ENCODE measurements at regions not wholly inside any gene's neighbourhood (a gene's known extent, or its start where the extent isn't known, plus 50 kb on each side); places are given as distances from the start of the nearest gene placed in this dataset.

DNA sequence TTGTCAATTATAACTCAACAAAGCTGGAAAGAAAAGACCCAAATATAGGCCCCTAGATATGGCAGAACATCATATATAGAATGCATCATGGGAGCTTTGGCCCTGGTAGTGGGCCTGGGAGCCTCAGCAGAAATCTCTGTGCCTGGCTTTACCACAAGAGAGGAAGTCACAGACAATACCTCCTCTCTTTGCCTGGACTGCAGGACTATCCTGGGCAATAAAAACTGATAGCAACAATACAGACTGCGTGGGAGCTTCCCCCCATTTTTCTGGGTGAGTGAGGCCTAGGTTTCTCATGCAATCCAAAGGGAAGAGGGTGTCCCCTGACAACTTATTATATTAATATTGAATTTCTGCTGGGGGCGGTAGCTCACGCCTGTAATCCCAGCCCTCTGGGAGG is 64.0 kb upstream of the NFKB1 start:
- Mint-ChIP-seq H3K36me3 (peaks cover 12% of the 10 kb centered on the region), H3K4me3 (no peak overlapping the region), H3K27me3 (ENCODE audit: low read depth) (no peaks in the 10 kb centered on the region), H3K27ac (no peak overlapping the region), H3K9me3 (peaks cover 20% of the 10 kb centered on the region), H3K4me1 (peaks cover 19% of the 10 kb centered on the region)
- TF ChIP-seq, protein P1, sequence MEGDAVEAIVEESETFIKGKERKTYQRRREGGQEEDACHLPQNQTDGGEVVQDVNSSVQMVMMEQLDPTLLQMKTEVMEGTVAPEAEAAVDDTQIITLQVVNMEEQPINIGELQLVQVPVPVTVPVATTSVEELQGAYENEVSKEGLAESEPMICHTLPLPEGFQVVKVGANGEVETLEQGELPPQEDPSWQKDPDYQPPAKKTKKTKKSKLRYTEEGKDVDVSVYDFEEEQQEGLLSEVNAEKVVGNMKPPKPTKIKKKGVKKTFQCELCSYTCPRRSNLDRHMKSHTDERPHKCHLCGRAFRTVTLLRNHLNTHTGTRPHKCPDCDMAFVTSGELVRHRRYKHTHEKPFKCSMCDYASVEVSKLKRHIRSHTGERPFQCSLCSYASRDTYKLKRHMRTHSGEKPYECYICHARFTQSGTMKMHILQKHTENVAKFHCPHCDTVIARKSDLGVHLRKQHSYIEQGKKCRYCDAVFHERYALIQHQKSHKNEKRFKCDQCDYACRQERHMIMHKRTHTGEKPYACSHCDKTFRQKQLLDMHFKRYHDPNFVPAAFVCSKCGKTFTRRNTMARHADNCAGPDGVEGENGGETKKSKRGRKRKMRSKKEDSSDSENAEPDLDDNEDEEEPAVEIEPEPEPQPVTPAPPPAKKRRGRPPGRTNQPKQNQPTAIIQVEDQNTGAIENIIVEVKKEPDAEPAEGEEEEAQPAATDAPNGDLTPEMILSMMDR (IDR thresholded peaks at IDR 0.05; ENCODE audit: unreplicated experiment), result no peak
- DNase-seq (ENCODE audit: low spot score in 2 of 2, unreplicated experiment in 2 of 2), result no peak

DNA sequence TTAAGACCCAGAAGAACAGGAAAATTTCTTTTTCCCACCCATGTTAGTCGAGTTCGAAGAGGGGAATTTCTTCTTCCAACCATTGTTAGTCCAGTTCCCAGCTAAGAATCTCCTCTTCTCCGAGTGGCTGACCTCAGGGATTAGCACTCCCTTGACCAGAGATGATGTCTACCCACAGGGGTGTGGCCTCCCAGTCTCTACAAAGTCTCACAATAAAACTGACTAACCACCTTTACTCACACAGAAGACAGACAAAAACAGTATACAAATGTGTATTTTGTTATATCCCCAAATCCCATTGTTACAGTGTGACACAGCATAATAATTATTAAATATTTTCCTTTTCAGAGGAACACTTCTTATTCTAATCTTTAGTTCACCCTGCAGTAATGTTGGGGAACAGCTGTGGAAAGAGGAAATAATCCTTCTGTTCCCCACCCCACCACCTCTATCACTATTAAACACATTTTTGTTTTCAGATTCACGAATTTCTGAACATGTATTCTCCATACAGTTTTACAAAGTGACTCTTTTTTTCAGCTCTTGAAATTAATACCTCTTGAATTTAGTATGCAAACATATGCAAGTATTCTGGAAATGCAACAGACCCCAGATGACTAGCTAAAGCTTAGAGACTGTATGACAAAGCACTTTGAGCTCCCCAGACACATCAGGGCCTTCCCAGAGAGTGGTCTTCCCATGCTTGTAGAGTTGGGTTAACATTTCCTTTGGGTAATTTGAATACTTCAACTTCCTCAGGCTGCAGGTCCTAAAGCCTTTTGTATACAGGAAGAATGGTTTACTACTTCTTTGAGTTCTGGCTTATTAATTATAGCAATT is 62.5 kb upstream of the NFKB1 start:
- H3K4me1 Mint-ChIP-seq, result peaks cover 19% of the 10 kb centered on the region
- no peak for DNase-seq (ENCODE audit: low spot score in 2 of 2, unreplicated experiment in 2 of 2)
- no peaks in the 10 kb centered on the region for H3K27me3 Mint-ChIP-seq (ENCODE audit: low read depth)
- peaks cover 12% of the 10 kb centered on the region for H3K36me3 Mint-ChIP-seq
- no peak overlapping the region for H3K4me3 Mint-ChIP-seq
- peak overlapping the region; percentile 95 for H3K27ac Mint-ChIP-seq
- TF ChIP-seq, protein P1 (IDR thresholded peaks at IDR 0.05; ENCODE audit: unreplicated experiment), result no peak
- peaks cover 20% of the 10 kb centered on the region for H3K9me3 Mint-ChIP-seq

DNA sequence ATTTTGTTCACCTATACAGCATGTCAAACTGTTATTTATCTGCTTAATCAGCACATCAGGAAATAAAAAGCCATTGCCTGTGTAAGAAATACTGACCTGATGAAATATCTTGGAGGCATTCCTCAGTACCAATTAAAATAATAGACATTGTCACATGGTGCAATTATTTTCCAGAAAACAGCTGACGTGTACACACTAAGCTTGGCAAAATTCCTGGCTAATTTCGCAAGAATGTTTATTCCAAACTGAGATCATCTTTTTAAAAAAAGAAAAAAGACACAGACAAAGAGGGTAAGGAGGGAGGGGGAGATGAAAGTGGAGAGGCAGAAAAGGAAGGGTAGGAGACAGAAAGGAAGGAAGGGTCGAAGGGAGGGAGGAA is 61.9 kb upstream of the NFKB1 start:
- H3K27me3 Mint-ChIP-seq (ENCODE audit: low read depth), result no peaks in the 10 kb centered on the region
- H3K27ac Mint-ChIP-seq, result peak overlapping the region; percentile 95
- TF ChIP-seq, protein P1 (IDR thresholded peaks at IDR 0.05; ENCODE audit: unreplicated experiment), result no peak
- peaks cover 16% of the 10 kb centered on the region for H3K9me3 Mint-ChIP-seq
- peaks cover 23% of the 10 kb centered on the region for H3K4me1 Mint-ChIP-seq
- H3K4me3 Mint-ChIP-seq, result peak overlapping the region; percentile 14
- peaks cover 7% of the 10 kb centered on the region for H3K36me3 Mint-ChIP-seq
- DNase-seq (ENCODE audit: low spot score in 2 of 2, unreplicated experiment in 2 of 2), result no peak

DNA sequence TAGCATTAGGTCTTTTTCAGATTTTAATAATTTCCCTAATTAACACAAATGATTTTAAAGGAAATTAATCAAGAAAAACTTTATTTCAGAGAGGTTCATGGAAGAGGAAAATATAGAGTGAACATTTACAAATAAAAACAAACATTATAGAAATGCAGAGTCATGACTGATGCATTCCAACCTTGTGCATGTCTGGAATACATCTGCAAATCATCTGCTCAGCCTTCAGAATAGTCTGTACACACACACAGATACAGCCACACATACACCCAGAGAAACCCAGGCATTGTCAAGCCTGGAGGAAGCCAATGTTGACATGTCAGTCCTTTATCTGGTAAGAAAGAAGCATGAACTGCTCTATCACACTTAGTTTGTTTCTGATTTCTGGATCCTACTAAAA is 61.3 kb upstream of the NFKB1 start:
- H3K4me1 Mint-ChIP-seq, result peaks cover 23% of the 10 kb centered on the region
- H3K36me3 Mint-ChIP-seq, result peaks cover 2% of the 10 kb centered on the region
- H3K4me3 Mint-ChIP-seq, result no peak overlapping the region
- H3K9me3 Mint-ChIP-seq, result peaks cover 10% of the 10 kb centered on the region
- DNase-seq (ENCODE audit: low spot score in 2 of 2, unreplicated experiment in 2 of 2), result no peak
- H3K27me3 Mint-ChIP-seq (ENCODE audit: low read depth), result no peaks in the 10 kb centered on the region
- TF ChIP-seq, protein P1 (IDR thresholded peaks at IDR 0.05; ENCODE audit: unreplicated experiment), result no peak
- H3K27ac Mint-ChIP-seq, result peak overlapping the region; percentile 95

DNA sequence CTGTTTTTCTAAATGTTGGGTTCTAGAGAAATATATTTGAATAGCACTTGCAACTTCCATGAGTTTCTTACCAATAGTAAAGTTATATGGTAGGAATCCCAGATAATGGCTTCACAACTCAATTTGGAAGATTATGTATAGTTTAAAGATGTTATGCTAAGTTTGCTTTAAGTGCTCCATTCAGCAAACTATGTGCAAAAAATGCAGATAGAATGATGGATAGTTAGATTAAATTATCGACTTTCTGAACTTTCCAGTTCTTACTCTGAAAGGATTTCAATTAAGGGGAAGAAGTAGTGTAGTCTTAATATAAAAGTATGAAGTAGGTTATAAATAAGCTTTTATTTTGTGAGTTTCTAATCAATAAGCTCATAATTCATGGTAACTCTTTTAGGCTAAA is 60.7 kb upstream of the NFKB1 start:
- H3K27me3 Mint-ChIP-seq (ENCODE audit: low read depth), result no peaks in the 10 kb centered on the region
- no peak for DNase-seq (ENCODE audit: low spot score in 2 of 2, unreplicated experiment in 2 of 2)
- H3K4me3 Mint-ChIP-seq, result no peak overlapping the region
- TF ChIP-seq, protein P1 (IDR thresholded peaks at IDR 0.05; ENCODE audit: unreplicated experiment), result no peak
- H3K4me1 Mint-ChIP-seq, result peaks cover 23% of the 10 kb centered on the region
- peaks cover under 1% of the 10 kb centered on the region for H3K36me3 Mint-ChIP-seq
- peaks cover 7% of the 10 kb centered on the region for H3K9me3 Mint-ChIP-seq
- no peak overlapping the region for H3K27ac Mint-ChIP-seq

Data from mesothelial cell of epicardium (in vitro differentiated cells).